NCI-H446 (cell line): ENCODE measurements at regions not wholly inside any gene's neighbourhood (a gene's known extent, or its start where the extent isn't known, plus 50 kb on each side); places are given as distances from the start of the nearest gene placed in this dataset.

Experiments used
- DNase-seq, 2 experiments: peaks; one replicate each; lab custom pipeline; 2025; lab: John Stamatoyannopoulos, UW

GRCh38 chr9:99399474-99399873, 177.4 kb downstream of the SEC61B start:
- no peak for DNase-seq

DNA sequence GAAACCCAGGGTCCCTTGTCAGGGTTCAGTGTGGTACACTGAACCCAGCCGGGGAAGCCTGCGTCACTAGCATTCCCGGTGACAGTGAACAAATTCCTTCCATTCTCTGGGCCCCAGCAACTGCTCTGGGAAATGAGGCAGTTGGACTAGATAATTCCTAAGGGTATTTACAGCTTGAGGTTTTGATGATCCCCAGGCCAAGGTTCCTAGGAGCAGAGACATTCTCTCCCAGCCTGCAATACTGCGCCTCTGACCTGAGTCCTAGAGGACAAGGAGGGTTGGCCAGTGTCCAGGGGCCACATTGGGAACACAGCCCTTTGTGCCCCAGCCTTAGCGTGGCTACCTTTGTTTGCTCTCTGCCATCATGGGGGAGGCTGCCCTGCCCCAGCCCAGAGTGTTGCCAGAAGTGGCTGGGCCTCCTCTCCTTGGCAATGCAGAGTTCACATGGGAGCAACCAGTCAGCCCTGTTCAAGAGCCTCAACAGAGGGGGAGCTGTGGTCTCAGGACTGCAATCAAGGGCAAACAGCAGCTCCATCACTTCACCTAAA, 178.2 kb downstream of the SEC61B start:
- DNase-seq, result no peak

DNA sequence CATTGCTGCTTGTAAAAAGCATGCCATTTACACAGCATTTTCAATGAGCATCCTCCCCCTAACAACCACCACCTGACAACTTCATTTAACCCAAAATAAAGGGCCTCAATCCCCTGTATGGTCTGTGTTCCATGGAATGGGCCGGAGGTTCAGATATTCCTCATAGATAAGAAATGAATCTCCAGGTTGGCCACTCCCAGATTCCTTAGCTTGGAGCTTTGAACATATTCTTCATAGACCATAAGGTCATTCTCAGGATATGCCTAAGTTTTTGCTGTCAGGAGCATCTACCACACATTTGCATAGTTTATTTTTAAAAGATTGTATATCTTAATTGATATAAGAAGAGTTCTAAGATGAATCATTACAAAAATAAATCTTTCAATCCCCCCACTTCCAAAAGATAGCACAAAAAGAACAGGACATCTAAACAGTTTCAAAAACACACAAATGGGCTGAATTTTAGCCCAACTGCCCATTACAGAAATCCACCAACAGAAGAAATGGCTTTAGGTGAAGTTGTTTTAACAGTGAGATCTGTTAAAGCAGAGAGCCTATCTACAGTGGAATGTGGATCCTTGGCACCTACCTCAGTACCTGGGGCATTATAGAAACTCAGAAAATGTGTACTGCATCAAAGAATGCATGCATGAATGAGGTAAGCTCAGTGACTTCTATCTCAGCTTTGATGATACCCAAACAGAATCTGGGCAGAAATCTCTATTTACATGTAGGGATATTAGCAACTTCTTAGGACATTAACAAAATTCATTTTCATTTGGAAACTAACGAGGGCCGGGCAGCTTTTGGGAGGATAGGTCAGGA, 179.8 kb downstream of the SEC61B start:
- DNase-seq, result no peak

DNA sequence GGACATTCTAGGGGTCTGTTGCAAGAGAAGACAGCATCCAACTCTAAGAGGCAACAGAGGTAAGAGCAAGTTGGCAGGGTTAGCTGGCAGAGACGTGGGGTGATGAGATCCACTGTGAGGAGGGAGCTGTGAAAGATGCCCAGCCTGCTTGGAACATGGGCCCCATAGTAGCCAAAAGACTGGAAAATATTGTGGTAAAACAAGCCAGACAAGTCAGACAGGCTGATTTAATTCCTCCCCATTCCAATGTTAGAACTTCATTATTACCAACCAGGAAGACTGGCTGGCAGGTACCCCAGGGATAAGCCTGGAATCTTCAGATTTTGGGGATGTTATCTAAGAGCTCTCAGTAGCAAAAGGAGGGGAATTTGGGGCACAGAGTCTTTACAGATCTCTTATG, 181.3 kb downstream of the SEC61B start:
- no peak for DNase-seq

DNA sequence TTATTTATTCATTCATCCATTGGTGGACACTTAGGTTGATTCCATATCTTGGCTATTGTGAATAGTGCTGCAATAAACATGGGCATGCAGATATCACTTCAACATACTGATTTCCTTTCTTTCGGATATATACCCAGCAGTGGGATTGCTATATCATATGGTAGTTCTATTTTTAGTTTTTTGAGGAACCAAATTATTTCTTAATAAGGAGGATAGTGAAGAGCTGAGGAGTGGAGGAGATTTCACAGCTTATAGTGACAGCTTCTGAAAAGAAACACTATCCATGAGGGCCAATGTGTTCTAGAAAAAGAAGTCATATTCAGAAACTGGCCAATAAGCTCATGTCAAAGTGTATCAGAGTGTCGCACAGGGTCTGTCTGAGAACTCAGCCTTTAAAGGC, 183.3 kb downstream of the SEC61B start:
- no peak for DNase-seq

GRCh38 chr9:99406939-99407338, 184.9 kb downstream of the SEC61B start:
- DNase-seq, result no peak

GRCh38 chr9:99411068-99411467, 189.0 kb downstream of the SEC61B start:
- no peak for DNase-seq

DNA sequence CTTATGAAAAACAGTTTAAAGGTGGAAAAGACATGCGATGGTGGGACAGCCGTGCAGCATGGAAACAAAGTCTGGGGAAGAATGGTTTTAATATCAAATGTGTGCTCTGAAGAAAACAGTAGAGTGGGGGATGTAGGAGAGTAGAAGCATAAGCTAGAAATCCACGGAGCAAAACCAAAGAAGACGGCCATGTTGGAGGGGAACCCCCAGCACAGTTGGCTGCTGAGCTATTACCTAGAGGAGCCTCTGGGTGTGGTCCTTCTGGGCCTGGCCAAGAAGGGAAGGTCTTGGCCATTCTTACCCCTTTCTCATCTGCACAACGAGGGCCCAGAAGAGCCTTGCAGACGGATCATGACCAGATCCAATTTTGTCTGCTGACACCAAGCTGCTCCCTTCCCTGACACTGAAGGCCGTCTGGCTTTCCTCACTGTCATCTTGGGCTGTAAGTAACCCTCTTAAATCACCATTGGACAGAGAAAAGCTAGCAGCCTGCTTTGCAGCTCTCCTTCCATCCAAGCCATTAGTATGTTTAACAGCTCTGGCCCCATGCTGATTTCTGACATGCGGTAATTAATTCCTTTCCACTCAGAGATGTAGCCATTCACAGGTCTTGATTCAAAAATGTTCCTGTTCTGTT, 189.5 kb downstream of the SEC61B start:
- peak in 1 of 2 experiments; percentile 17 for DNase-seq

DNA sequence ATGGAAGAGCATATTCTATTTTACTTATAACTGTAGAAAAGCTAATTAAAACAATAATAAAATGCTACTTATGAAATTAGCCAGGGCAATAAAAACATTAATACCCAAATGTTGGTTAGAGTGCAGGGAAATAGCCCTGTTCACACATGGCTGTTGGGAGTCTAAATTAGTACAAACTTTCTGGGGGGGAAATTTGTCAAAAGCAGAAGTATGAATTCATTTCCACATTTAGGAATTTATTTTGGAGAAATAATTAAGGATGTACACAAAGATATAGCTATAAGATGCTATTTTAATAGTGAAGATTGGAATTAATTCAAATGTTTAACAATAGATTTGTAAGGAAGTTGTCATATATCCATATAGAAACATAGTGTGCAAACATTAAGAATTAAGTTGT, 190.5 kb downstream of the SEC61B start:
- no peak for DNase-seq

- DNase-seq, result no peak
These were observed 192.2 kb downstream of the SEC61B start for GRCh38 chr9:99414321-99414720.

DNA sequence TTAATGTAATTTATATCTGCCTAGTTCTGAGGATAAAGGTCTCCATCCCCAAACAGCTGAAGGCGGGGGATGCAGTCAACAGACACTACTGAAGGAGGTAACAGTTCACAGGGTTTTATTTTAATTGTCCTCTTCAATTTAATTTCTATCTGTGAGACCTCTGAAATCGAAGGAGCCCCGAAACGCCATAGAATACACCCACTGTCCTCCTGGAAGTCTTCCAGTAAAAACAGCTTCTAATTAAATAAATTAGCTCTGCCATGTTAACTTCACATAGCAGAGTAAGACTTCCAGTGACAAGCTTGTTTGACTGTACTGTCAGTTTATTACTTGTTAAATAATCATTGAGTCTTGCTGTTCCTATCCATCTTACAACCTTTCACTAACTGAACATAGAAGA, 193.5 kb downstream of the SEC61B start:
- DNase-seq, result no peak

- DNase-seq, result no peak
These were observed 193.9 kb downstream of the SEC61B start for GRCh38 chr9:99416007-99416406.

DNA sequence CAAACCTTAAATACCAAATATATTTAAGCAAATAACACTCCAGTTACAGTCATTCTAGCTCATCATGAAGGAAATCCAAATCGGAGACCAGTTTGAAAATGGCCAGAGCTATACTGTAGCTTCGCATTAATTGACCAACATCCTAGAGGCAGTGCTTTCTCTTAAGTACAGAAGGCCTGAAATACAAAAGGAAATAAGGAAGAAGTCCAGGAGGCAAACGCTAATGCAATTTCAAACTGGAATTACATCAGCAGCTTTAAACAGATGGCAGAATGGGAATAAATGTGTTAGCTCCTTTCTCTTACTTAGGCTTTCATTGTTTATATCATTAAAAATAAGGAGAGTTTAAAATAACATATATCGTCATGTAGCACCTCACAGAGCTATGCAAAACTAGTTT, 197.0 kb downstream of the SEC61B start:
- no peak for DNase-seq

DNA sequence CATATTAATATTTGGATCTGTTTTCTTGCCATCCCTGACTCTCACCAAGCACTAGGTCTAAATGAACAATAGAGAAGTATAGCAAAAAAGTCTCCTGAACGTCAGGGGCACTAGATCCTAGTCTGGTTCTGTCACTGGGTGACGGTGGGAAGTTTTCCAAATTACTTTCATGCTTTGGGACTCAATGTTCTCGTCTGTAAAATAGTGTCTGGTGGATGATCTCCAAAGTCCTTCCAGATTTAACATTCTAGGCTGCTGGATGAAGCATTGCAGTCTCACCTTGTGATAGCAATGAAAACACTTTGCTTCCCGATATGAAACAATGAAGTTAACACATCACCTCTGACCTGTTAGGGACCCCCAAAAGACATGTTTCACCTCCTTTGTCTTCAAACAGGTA, 199.3 kb downstream of the SEC61B start:
- DNase-seq, result no peak

GRCh38 chr9:99425124-99425523, 203.0 kb downstream of the SEC61B start:
- DNase-seq, result no peak

- no peak for DNase-seq
These were observed 204.1 kb downstream of the SEC61B start for GRCh38 chr9:99425923-99426842.

- DNase-seq, result no peak
These were observed 205.2 kb downstream of the SEC61B start for GRCh38 chr9:99427260-99427659.

DNA sequence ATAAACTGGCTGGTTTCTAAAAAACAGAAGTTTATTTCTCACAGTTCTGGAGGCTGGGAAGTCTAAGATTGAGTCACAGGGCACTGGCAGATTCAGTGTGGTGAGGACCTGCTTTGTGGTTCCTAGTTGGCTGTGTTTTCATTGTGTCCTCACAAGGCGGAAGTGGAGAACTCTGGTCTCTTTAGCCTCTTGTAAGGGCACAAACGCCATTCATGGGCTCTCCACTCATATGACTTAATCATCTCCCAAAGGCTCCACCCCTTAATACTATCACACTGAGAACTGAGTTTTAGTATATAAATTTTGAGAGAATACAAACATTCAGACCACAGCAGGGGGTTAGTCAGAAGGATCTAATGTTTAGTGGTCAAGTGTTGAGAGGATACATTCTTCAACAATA, 208.2 kb downstream of the SEC61B start:
- no peak for DNase-seq

DNA sequence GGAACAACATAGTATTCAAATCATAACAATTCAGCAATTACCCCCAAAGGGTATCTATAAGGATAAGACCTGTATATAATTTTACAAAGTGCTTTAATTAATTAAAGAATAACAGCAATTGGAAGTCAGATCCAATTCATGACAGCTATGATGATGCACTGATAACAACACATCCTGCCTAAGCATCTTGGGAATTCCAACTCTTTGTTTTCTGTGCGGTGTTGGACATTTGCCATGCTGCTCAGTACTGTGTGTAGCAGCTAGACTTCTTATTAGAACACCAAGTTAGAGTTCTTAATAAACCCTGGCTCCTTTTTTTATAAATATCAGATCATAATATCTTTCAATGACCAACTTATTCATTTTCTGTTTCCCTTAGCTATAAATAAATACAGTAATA, 209.0 kb downstream of the SEC61B start:
- no peak for DNase-seq

DNA sequence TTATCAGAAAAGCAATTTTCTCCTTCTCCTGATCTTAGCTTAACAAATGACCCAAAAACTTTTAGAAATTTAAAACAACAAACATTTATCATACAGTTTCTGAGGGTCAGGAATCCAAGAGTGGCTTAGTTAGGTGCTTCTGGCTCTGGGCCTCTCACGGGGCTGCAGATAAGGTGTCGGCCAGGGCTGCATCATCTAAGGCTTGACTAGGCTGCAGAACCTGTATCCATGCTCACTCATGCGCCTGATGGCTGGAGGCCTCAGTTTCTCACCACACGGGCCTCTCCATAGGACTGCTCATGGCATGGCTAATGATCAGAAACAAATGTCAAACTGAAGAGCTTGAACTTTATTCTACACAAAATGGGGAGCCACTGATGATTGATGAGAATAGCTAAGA, 210.0 kb downstream of the SEC61B start:
- no peak for DNase-seq

- DNase-seq, result no peak
These were observed 211.0 kb downstream of the SEC61B start for GRCh38 chr9:99433095-99433494.

- DNase-seq, result no peak
These were observed 211.5 kb downstream of the SEC61B start for GRCh38 chr9:99433555-99433954.
